ENCODE measurements at regions not wholly inside any gene's neighbourhood (a gene's known extent, or its start where the extent isn't known, plus 50 kb on each side); places are given as distances from the start of the nearest gene placed in this dataset.

- Histone ChIP-seq H3K18ac (ENCODE audit: low read length) (no peak overlapping the region), H3K9me3 (replicated peaks in 1 of 2; ENCODE audit: control insufficient read depth in 2 of 2, insufficient read depth in 1 of 2, low read depth in 1 of 2, low read length in 2 of 2) (no peaks in the 10 kb centered on the region), H3K14ac (ENCODE audit: low read length) (no peak overlapping the region), H2BK5ac (ENCODE audit: low read length) (no peak overlapping the region), H2BK12ac (ENCODE audit: low read length) (no peak overlapping the region), H3K23ac (ENCODE audit: low read depth, low read length, poor library complexity) (no peak overlapping the region), H4K8ac (ENCODE audit: low read depth, low read length) (no peak overlapping the region), H3K4me2 (ENCODE audit: insufficient read depth, low read length, poor library complexity, severe bottlenecking) (no peak overlapping the region), H3K4me1 (ENCODE audit: control insufficient read depth in 2 of 2, insufficient read depth in 1 of 2, low read depth in 1 of 2, low read length in 2 of 2) (peaks cover 2 to 5% of the 10 kb centered on the region in 2 donors), H3K4me3 (ENCODE audit: low read length in 2 of 2) (no peak overlapping the region), H2BK120ac (ENCODE audit: low read depth, low read length) (no peak overlapping the region), H3K4ac (ENCODE audit: low read length) (no peak overlapping the region), H4K91ac (ENCODE audit: low read depth, low read length, poor library complexity) (peak overlapping the region; percentile 59), H3K9ac (ENCODE audit: low read depth, low read length, poor library complexity) (no peak overlapping the region), H3K27ac (replicated peaks; ENCODE audit: low read length) (no peak overlapping the region), H2AFZ (ENCODE audit: low read length) (no peak overlapping the region), H3K36me3 (replicated peaks in 1 of 2; ENCODE audit: control insufficient read depth in 2 of 2, insufficient read depth in 2 of 2, low read length in 2 of 2) (no peaks in the 10 kb centered on the region), H2BK15ac (ENCODE audit: low read length) (no peak overlapping the region), H3K79me1 (ENCODE audit: low read depth, low read length) (no peaks in the 10 kb centered on the region), H3K27me3 (ENCODE audit: control insufficient read depth in 3 of 3, insufficient read depth in 3 of 3, low read depth in 1 of 3, low read length in 3 of 3) (no peaks in the 10 kb centered on the region), H2AK5ac (ENCODE audit: low read depth, low read length) (no peak overlapping the region)
- no CpG with 5 or more reads among the region's 2 CpGs for whole genome bisulfite sequencing, 2 donors (ENCODE audit: extremely low coverage in 2 of 2, insufficient read length in 2 of 2, insufficient replicate concordance in 1 of 2)
- DNase-seq (ENCODE audit: low spot score) = no peak
Observed at GRCh38 chr10:8310930-8311329, 256.4 kb downstream of the GATA3 start.

GRCh38 chr10:8311526-8312070 lies 257.1 kb downstream of the GATA3 start:
- H3K4me3 ChIP-seq (ENCODE audit: low read length in 2 of 2) = no peak overlapping the region
- H3K9me3 ChIP-seq (replicated peaks in 1 of 2; ENCODE audit: control insufficient read depth in 2 of 2, insufficient read depth in 1 of 2, low read depth in 1 of 2, low read length in 2 of 2) = no peaks in the 10 kb centered on the region
- no peak overlapping the region for H4K8ac ChIP-seq (ENCODE audit: low read depth, low read length)
- H3K9ac ChIP-seq (ENCODE audit: low read depth, low read length, poor library complexity) = no peak overlapping the region
- no peak for DNase-seq (ENCODE audit: low spot score)
- no peak overlapping the region for H3K4ac ChIP-seq (ENCODE audit: low read length)
- no peak overlapping the region for H2AK5ac ChIP-seq (ENCODE audit: low read depth, low read length)
- H2BK5ac ChIP-seq (ENCODE audit: low read length) = no peak overlapping the region
- WGBS, 2 donors (ENCODE audit: extremely low coverage in 2 of 2, insufficient read length in 2 of 2, insufficient replicate concordance in 1 of 2) = no CpG with 5 or more reads among the region's 2 CpGs
- no peak overlapping the region for H3K27ac ChIP-seq (replicated peaks; ENCODE audit: low read length)
- H2AFZ ChIP-seq (ENCODE audit: low read length) = no peak overlapping the region
- H3K18ac ChIP-seq (ENCODE audit: low read length) = no peak overlapping the region
- no peak overlapping the region for H3K14ac ChIP-seq (ENCODE audit: low read length)
- no peak overlapping the region for H2BK120ac ChIP-seq (ENCODE audit: low read depth, low read length)
- no peak overlapping the region for H2BK15ac ChIP-seq (ENCODE audit: low read length)
- no peak overlapping the region for H3K23ac ChIP-seq (ENCODE audit: low read depth, low read length, poor library complexity)
- H3K27me3 ChIP-seq (ENCODE audit: control insufficient read depth in 3 of 3, insufficient read depth in 3 of 3, low read depth in 1 of 3, low read length in 3 of 3) = no peaks in the 10 kb centered on the region
- no peak overlapping the region for H3K4me2 ChIP-seq (ENCODE audit: insufficient read depth, low read length, poor library complexity, severe bottlenecking)
- H3K79me1 ChIP-seq (ENCODE audit: low read depth, low read length) = no peaks in the 10 kb centered on the region
- no peaks in the 10 kb centered on the region for H3K36me3 ChIP-seq (replicated peaks in 1 of 2; ENCODE audit: control insufficient read depth in 2 of 2, insufficient read depth in 2 of 2, low read length in 2 of 2)
- peak overlapping the region; percentile 59 for H4K91ac ChIP-seq (ENCODE audit: low read depth, low read length, poor library complexity)
- H2BK12ac ChIP-seq (ENCODE audit: low read length) = no peak overlapping the region
- H3K4me1 ChIP-seq (ENCODE audit: control insufficient read depth in 2 of 2, insufficient read depth in 1 of 2, low read depth in 1 of 2, low read length in 2 of 2) = peaks cover 0 to under 1% of the 10 kb centered on the region in 2 donors

- Histone ChIP-seq H2AK5ac (ENCODE audit: low read depth, low read length) (no peak overlapping the region), H3K27ac (replicated peaks; ENCODE audit: low read length) (no peak overlapping the region), H3K4me3 (ENCODE audit: low read length in 2 of 2) (no peak overlapping the region), H2BK5ac (ENCODE audit: low read length) (no peak overlapping the region), H3K14ac (ENCODE audit: low read length) (no peak overlapping the region), H3K23ac (ENCODE audit: low read depth, low read length, poor library complexity) (no peak overlapping the region), H3K9me3 (replicated peaks in 1 of 2; ENCODE audit: control insufficient read depth in 2 of 2, insufficient read depth in 1 of 2, low read depth in 1 of 2, low read length in 2 of 2) (no peaks in the 10 kb centered on the region), H2AFZ (ENCODE audit: low read length) (no peak overlapping the region), H2BK15ac (ENCODE audit: low read length) (no peak overlapping the region), H4K91ac (ENCODE audit: low read depth, low read length, poor library complexity) (no peak overlapping the region), H3K4ac (ENCODE audit: low read length) (no peak overlapping the region), H3K9ac (ENCODE audit: low read depth, low read length, poor library complexity) (no peak overlapping the region), H2BK12ac (ENCODE audit: low read length) (no peak overlapping the region), H3K27me3 (ENCODE audit: control insufficient read depth in 3 of 3, insufficient read depth in 3 of 3, low read depth in 1 of 3, low read length in 3 of 3) (no peaks in the 10 kb centered on the region), H4K8ac (ENCODE audit: low read depth, low read length) (no peak overlapping the region), H3K18ac (ENCODE audit: low read length) (no peak overlapping the region), H3K4me2 (ENCODE audit: insufficient read depth, low read length, poor library complexity, severe bottlenecking) (no peak overlapping the region), H2BK120ac (ENCODE audit: low read depth, low read length) (no peak overlapping the region), H3K36me3 (replicated peaks in 1 of 2; ENCODE audit: control insufficient read depth in 2 of 2, insufficient read depth in 2 of 2, low read length in 2 of 2) (no peaks in the 10 kb centered on the region), H3K4me1 (ENCODE audit: control insufficient read depth in 2 of 2, insufficient read depth in 1 of 2, low read depth in 1 of 2, low read length in 2 of 2) (no peaks in the 10 kb centered on the region), H3K79me1 (ENCODE audit: low read depth, low read length) (no peaks in the 10 kb centered on the region)
- no peak for DNase-seq (ENCODE audit: low spot score)
- no CpG with 5 or more reads among the region's 3 CpGs for WGBS, 2 donors (ENCODE audit: extremely low coverage in 2 of 2, insufficient read length in 2 of 2, insufficient replicate concordance in 1 of 2)
Observed at GRCh38 chr10:8312079-8312478, 257.6 kb downstream of the GATA3 start.

GRCh38 chr10:8312781-8313180 lies 258.3 kb downstream of the GATA3 start:
- no peaks in the 10 kb centered on the region for H3K9me3 ChIP-seq (replicated peaks in 1 of 2; ENCODE audit: control insufficient read depth in 2 of 2, insufficient read depth in 1 of 2, low read depth in 1 of 2, low read length in 2 of 2)
- H3K14ac ChIP-seq (ENCODE audit: low read length) = no peak overlapping the region
- no peak for DNase-seq (ENCODE audit: low spot score)
- no peak overlapping the region for H3K4ac ChIP-seq (ENCODE audit: low read length)
- H3K27ac ChIP-seq (replicated peaks; ENCODE audit: low read length) = no peak overlapping the region
- no peak overlapping the region for H2AK5ac ChIP-seq (ENCODE audit: low read depth, low read length)
- H3K9ac ChIP-seq (ENCODE audit: low read depth, low read length, poor library complexity) = peak overlapping the region; percentile 0
- no peaks in the 10 kb centered on the region for H3K79me1 ChIP-seq (ENCODE audit: low read depth, low read length)
- no peak overlapping the region for H3K4me2 ChIP-seq (ENCODE audit: insufficient read depth, low read length, poor library complexity, severe bottlenecking)
- no peak overlapping the region for H2BK120ac ChIP-seq (ENCODE audit: low read depth, low read length)
- no peak overlapping the region for H2BK12ac ChIP-seq (ENCODE audit: low read length)
- no peak overlapping the region for H2BK15ac ChIP-seq (ENCODE audit: low read length)
- H3K4me1 ChIP-seq (ENCODE audit: control insufficient read depth in 2 of 2, insufficient read depth in 1 of 2, low read depth in 1 of 2, low read length in 2 of 2) = no peaks in the 10 kb centered on the region
- no peak overlapping the region for H4K8ac ChIP-seq (ENCODE audit: low read depth, low read length)
- H3K23ac ChIP-seq (ENCODE audit: low read depth, low read length, poor library complexity) = no peak overlapping the region
- H3K27me3 ChIP-seq (ENCODE audit: control insufficient read depth in 3 of 3, insufficient read depth in 3 of 3, low read depth in 1 of 3, low read length in 3 of 3) = no peaks in the 10 kb centered on the region
- no peaks in the 10 kb centered on the region for H3K36me3 ChIP-seq (replicated peaks in 1 of 2; ENCODE audit: control insufficient read depth in 2 of 2, insufficient read depth in 2 of 2, low read length in 2 of 2)
- WGBS, 2 donors (ENCODE audit: extremely low coverage in 2 of 2, insufficient read length in 2 of 2, insufficient replicate concordance in 1 of 2) = no CpG with 5 or more reads among the region's 9 CpGs
- H3K4me3 ChIP-seq (ENCODE audit: low read length in 2 of 2) = no peak overlapping the region
- H2BK5ac ChIP-seq (ENCODE audit: low read length) = no peak overlapping the region
- H4K91ac ChIP-seq (ENCODE audit: low read depth, low read length, poor library complexity) = no peak overlapping the region
- H3K18ac ChIP-seq (ENCODE audit: low read length) = no peak overlapping the region
- no peak overlapping the region for H2AFZ ChIP-seq (ENCODE audit: low read length)

Data from neuronal stem cell (in vitro differentiated cells).